GM21576 (cell line): ENCODE measurements at regions not wholly inside any gene's neighbourhood (a gene's known extent, or its start where the extent isn't known, plus 50 kb on each side); places are given as distances from the start of the nearest gene placed in this dataset.
"Not testable (repeated sequence)": the region's sequence is repeated elsewhere in the genome, so short reads cannot be mapped to it uniquely, and the experiment has no call there.

Experiments used
- ATAC-seq: cut with Tn5 transposase; IDR thresholded peaks from one replicate; pipeline ENCODE4 v1.9.1; 2021; ENCODE audit warnings: mild to moderate bottlenecking, moderate library complexity; ENCODE audit not compliant: unreplicated experiment

DNA sequence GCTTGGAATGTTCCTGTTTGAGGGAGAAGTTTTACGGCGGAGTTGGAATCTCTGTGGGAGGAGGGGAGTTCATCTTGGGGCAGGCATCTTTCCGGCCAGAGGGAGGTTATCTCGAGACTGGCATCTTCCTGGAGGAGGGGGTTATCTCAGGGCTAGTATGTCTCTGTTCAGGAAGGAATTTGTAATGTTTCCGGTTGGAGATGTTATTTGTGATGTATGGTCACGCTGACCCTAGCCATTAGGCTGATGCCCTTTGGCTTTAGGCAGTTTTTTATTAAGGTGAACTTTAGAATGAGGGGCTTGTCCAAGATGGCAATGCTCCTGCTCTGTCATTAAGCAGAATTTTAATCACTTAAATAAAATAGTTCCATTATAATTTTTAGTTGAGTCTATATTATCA lies 449.7 kb downstream of the PCDH10 start:
- ATAC-seq, result no peak

DNA sequence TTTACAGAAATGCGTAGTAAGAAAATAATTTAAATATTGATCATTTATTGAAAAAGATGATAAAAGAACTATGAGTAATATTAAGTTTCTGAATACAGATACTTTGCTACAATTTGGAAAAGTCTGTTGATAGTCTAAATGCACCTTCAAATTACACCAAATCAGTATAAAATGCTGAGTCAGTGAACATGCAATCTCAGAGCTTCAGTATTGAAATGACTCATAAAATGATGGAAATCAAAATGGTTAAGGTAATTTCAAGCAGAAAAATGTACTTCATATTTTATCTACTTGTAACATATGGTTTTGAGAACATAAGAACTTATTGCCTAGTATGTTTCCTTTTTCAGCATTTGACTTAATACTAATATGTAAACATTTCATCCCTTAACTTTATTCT lies 448.2 kb downstream of the PCDH10 start:
- no peak for ATAC-seq

DNA sequence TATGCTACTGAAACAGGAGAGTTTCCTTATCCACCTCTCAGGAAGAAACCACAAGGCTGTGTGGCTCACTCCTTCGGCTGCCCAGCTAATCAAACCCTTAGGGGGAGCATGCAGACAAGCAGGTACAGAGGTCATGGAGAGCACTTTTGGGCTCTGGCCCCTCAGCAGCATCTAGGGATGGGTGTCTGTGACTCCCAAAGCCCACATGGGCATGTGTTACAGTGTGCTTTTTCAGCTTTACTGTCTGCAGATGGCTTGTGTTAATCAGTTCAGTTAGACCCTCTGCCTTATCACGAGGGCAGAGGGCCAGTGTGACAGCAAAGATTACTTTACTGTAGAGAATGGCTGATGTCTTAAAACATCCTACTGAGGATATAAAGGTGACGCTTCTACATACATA lies 447.4 kb downstream of the PCDH10 start:
- no peak for ATAC-seq

DNA sequence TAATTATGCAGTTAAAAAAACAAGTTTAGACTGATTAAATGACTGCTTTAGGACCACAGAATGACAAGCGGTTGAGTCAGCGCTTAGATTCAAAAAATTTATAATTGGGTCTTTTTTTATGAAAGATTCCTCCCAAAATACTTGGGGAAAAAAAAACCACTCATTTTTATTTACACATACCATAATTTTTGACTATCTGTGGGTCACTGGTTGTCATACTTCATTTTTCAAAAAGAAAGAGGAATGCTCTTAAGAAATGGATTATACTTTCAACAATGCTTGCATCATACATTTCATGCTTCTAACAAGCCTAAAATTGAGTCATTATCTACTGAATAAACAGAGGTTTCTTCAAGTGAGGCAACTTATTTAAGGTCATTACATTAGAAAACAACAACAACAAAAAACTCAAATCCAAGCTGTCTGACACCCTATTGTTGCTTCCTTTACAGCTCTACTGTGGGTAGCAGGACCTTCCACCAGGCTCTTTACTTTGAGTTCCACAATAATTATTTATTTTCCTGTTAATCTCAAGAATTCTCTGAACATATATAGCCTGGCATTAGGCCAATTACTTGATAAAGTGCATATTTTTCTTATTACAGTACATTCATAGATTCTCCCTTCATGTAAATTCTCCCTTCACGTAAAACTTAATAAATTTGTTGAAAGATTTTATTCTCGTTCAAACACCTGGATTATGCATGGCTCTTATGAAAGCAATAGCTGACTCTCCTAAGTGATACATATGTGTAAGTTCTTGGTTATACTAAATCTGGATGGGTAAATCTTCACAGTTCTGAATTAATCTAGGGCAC lies 445.5 kb downstream of the PCDH10 start:
- no peak for ATAC-seq

DNA sequence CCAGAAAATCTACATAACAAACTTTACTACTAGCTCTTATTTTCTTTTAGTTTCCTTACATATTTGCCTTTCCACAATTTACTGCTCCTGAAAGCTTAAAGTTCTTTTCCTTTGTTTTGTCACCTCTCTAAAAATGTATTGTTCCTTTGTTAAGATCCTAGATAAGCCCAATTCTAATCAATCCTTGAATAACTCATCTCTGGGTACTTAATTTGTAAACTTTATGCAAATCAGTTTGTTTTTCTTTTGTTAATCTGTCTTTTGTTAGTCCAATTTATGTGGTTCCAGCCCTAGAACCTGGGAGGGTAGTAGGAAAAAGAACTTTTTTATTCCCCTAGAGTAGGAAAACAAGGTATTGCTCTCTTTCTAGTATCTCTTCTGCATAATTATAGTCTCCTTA lies 444.7 kb downstream of the PCDH10 start:
- ATAC-seq, result no peak

DNA sequence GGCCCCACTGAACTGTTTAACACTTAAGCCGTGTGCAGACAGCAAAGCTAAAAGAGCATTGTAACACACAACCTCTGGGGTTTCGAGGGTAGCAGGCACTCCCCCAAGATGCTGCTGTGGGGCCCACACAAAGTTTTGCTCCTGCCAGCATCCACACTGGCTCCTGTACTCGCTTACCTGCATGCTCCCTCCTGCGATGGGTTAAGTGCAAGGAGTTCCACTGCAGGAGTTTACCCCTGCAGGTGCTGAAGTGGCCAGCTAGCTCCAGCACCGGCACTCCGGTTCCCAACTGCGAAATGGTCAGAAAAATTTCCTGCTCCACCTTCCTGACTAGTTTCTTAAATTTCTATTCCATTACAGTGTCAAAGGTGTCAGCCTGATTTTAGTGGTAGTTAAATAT lies 443.5 kb downstream of the PCDH10 start:
- no peak for ATAC-seq

DNA sequence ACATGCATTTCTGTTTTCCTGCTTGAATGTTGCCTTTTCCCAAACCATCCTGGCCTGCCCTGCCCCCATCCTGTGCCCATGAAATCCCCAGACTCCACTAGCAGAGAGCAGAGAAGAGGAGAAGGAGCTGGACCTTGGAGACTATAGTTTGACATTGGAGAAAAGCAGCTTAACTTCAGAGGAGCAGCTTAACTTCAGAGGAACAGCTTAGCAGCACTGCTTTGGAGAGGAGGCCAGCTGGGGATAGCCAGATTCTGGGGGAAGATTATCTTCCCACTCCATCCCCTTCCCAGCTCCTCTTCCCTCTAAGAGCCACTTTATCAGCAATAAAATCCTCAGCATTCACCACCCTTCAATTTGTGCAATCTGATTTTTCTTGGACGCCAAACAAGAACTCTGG lies 443.0 kb downstream of the PCDH10 start:
- ATAC-seq, result no peak

DNA sequence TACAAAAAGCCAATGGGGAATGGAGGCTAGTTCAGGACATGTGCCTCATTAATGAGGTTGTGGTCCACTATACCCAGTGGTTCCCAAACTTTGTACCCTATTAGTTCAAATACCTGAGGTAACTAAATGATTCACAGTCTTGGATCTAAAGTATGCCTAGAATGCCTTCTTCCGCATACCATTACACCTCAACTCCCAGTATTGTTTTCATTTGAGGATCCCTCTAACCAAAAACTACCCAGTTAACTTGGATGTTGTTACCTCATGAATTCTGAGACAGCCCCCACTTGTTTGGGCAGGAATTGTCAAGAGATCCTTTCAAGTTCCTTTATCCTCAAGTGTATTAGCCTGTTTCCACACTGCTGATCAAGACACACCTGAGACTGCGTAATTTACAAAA lies 439.2 kb downstream of the PCDH10 start:
- no peak for ATAC-seq

DNA sequence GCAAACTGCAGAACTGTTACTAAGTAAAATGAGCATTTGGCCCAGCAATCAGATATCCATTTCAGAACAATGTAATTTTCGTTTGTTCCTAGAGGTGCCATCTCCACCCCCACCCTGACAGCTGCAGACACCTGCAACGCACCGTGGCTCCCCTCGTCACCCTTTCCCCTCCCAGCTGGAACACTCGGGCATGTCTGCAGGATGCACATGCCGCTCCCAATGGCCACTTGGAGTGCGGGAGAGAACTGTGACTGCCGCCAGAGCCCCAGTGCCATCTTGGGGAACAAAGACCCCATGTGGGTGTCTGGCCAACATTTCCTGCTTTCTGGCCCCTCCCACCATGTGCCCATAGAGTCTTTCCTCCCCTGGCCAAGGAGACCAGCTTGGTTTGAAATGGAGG lies 436.2 kb downstream of the PCDH10 start:
- no peak for ATAC-seq

DNA sequence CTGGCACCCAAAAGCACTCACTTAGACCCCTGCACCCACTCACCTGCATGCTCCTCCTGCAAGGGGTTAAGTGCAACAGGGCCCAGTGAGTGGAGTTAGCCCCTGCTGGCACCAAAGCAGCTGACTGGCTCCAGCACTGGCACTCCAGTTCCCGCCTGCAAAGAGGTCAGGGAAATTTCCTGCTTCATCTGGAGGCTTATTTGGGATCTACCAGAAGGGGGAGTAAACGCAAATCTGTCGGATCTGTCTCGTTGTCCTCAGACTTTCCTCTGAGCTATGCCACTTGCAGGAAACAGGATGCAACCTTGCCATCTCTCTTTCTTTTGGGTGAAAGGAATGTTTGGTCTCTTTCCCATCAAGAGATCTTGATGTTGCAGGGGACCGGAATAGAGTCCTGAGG lies 435.6 kb downstream of the PCDH10 start:
- no peak for ATAC-seq

DNA sequence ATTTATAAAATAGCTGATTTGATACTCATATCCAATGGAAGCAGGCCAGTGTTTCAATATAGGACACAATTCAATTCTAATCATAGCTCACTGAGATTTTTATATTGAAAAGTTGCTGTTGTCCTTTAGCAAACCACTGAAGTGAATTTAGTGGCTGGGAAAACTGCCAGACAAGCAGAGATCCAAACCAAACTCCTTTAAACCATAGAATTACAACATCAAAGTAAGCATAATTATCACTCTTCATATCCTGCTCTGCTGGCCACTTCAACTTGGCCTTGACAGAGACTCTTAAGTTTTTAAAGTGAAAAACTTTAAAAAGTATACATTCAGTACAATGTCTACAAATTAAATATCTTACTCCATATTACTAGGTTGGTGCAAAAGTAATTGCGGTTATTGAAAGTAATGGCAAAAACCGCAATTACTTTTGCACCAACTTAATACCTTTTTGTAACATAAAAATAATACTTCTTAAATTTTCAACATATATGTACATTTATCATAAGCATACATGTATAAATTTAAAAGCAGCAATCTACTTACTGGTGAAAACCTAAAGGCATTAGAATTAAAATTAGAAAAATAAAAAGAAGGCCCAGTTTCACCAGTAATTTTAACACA lies 433.0 kb downstream of the PCDH10 start:
- no peak for ATAC-seq

DNA sequence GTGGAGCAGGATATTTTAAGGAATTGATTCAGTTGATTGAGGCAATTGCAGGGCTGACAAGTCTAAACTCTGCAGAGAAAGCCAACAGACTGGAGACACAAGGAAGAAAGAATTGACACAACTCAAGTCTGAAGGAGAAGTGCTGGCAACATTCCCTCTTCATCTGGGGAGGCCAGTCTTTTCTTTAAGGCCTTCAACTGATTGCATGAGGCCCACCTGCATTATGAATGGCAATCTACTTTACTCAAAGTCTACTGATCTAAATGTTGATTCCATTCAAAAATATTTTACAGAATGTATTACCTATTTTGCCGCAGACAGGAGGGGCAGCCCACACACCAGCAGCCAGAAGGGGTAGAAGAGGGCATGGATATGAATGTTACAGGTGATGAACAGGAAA lies 425.2 kb downstream of the PCDH10 start:
- no peak for ATAC-seq

DNA sequence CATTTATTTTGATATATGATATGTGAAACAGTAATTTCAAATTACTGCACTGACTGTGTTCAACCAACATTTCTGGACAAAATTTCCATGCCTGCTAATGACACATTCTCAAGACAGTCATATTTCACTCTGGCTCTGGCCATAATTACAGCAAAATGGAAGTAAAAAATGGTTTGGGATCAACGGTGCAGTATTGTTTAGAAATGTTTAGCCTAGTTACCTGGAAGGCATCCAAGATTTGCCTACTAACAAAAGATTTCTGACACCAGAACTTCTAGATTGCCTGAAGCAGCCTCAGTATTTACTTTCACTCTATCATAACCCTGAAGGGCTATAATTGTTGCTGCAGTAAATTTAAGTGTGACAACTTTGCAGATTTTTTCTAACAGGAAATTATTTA lies 416.3 kb downstream of the PCDH10 start:
- ATAC-seq, result no peak

DNA sequence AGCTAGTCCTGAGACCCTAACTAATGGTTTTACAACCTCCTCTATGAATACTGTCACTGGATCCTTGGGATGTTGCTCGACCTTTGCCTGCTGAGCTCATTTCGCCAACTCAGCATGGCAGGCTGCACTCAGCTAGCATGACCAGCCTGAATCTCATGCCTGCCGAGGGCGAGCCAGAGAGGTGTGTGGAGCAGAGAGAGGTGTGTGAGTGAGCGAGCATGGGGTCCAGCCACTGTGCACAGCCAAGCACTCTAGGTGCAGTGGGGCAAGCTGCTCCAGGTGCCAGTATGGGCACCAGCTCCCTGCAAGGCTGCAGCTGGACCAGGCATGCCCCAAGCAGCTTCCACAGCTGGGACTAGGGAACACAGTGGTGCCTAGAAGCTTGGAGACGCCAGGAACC lies 410.9 kb downstream of the PCDH10 start:
- no peak for ATAC-seq

DNA sequence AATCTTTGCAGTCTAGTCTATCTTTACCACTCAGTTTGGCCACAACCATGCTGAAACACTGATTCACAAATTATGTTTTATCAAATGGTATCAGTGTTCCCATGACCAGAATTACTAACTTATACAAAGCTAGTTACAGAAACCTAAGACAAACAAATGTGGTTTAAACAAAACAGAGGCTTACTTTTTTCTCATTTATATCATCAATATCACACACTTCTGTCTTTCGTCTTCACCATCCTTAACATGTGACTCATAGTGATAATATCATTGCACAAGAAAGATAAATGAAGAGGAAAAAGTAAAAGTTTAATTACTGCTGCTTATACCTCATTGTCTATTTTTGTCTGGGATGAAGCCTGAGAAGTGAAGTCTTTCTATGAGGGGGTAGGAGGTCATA lies 406.6 kb downstream of the PCDH10 start:
- no peak for ATAC-seq

DNA sequence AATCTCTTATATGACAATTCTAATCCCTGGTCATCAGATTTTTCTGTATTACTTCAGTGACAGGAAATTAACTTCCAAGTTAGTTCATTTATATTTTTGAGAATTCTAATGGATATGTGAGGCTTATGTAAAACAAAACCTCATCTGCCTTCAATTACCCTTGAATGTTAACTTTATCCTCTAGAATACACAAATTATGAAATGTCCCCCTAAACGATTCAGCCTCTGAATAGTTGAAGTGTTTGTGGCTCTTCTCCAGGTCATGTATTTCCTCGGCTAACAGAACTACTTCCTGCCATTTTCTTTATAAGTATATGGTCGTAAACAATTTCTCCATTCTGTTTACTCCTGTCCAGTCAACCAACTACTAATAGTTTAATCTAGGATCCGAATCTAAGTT lies 401.3 kb downstream of the PCDH10 start:
- ATAC-seq, result no peak

DNA sequence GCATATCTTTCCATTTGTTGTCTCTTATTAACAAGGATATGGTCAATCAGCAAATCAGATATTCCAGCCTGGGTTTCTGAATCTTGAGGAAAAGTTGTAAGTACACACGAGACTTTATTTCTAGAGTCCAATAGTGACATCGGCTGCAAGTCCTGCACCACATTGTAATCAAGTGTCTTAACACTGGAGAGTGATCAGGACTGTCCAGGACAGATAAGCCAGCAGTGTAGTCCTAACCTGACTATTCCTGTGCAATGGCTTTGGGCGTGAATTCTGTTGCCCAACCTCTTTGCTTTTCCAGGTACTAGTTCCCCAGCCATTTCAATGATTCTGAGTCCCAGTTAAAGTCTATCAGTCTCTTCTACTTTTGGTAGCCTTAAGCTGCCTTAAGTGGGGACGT lies 395.0 kb downstream of the PCDH10 start:
- no peak for ATAC-seq

DNA sequence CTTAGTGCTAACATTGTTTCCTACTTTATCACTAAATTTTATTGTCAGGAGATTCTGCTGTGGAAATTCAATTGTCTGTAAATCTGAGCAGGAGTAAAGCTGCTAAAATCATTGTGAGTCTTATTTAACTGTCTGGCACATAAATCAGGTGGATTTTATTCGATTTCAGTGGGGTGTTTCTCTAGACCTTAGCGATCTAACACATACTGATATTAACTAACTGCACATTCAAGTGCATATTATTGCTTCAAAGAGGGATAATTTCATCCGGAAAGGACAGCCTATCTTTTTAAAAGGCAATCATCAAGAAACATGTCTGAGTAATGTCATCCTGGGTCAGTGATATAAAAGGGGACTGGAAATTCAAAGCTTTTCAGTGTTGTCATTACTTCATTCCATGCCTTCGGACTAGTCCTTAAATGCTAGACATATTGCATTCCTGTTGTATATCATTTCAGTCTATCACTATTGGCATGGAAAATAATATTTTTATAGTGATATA lies 388.7 kb downstream of the PCDH10 start:
- no peak for ATAC-seq

DNA sequence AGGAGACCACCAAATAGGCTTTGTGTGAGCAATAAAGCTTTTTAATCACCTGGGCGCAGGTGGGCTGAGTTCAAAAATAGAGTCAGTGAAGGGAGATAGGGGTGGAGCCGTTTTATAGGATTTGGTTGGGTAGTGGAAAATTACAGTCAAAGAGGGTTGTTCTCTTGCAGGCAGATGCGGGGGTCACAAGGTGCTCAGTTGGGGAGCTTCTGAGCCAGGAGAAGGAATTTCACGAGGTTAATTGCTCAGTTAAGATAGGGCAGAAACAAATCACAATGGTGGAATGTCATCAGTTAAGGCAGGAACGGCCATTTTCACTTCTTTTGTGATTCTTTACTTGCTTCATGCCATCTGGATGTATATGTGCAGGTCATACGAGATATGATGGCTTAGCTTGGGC lies 385.1 kb downstream of the PCDH10 start:
- ATAC-seq, result not testable (repeated sequence)

DNA sequence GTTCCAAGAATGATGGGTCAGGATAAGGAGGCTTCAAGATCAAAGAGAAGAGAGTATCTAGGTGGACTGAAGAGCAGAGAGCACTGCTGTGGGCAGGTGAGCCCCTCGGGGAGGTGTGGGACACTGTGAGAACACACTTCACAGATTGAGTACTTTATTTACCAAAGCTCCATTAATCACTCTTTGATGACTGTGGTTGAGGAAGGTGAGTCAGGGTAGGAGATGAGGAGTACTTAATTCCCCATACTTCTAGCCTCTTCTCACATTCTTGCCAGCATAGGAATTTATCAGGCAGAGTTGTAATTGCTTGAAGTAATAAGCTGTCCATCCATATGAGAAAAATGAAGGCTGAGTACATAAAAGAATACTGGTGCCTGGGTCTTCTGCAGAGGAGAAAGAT lies 375.3 kb downstream of the PCDH10 start:
- ATAC-seq, result no peak

DNA sequence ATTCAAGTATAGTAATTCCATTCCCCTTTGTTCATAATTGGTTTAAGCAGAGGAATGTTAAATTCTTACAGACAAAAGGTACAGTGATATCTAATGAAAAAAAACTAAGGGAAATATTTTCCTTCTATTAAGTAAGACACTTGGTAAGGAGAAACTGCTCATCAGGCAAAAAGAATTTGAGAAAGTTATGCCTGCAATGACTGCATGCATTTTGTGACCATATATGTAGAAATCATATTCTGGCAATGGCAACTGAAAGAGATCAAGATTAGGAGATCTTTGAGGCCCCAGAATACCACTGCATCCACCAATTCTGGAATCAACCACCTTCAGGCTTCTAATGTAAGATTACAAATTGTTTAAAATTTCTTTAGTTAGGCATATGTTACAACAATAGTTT lies 364.8 kb downstream of the PCDH10 start:
- no peak for ATAC-seq

DNA sequence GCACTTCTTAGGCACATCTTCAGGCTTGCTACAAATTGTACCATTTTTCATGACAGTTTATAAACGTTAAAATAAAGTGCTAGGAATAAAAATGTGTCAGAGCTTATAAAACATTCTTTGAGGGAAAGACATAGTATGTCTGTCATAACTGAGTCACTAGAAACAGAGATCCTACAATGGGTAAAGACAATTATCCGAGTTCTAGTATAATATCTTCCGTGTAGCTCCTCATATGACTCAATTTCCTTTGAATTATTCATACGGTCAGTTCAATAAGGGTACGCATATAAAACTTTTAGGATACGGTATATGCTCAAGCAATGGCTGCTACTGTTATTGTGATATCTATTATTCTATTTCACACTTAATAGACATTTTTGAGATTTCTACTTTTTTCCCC lies 349.1 kb downstream of the PCDH10 start:
- no peak for ATAC-seq

DNA sequence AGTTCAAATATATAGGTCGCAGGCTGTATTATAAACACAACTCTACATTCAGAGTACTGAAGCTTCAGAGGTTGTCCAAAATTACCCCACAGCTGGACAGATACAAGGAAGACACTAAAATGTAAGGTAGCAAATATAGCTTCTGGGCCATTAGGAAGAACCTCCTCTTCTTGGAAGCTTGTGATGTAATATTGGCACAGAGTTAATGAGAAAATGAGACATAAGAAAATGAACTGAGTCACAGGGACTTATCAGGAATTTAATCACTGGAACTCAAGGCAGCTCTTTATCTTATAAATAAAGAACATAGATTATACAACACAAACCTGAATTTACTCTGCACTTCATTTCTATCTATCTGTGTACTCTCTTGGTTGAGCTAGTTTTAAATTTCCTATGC lies 344.7 kb downstream of the PCDH10 start:
- ATAC-seq, result no peak
